ENCODE measurements at regions not wholly inside any gene's neighbourhood (a gene's known extent, or its start where the extent isn't known, plus 50 kb on each side); places are given as distances from the start of the nearest gene placed in this dataset.
A peak's percentile ranks its signal among the peaks of the same experiment; 100 is the strongest.

GRCh38 chr6:166679566-166679965 lies 52.5 kb upstream of the RPS6KA2 start:
- no peak for TF ChIP-seq CTCF (IDR thresholded peaks at IDR 0.05)
- 95 to 97% methylated on average over 13 to 31 of the region's 31 CpGs for WGBS, 2 donors
- DNase-seq (peak in 1 of 2 donors; percentile 82), ATAC-seq (ENCODE audit: low FRiP score in 2 of 2) (no peak)
- H3K4me3 ChIP-seq, result no peak overlapping the region
- no peak overlapping the region for H3K27ac ChIP-seq
- no peaks in the 10 kb centered on the region for H3K27me3 ChIP-seq
- no peaks in the 10 kb centered on the region for H3K4me1 ChIP-seq
- H3K9me3 ChIP-seq, result no peaks in the 10 kb centered on the region
- H3K36me3 ChIP-seq, result no peaks in the 10 kb centered on the region

- WGBS, 2 donors, result 78 to 88% methylated on average over 10 of the region's 10 CpGs
- Histone ChIP-seq H3K4me3 (no peak overlapping the region), H3K36me3 (no peaks in the 10 kb centered on the region), H3K4me1 (peaks cover 0 to 4% (median 0%) of the 10 kb centered on the region in 4 donors), H3K27ac (no peak overlapping the region), H3K9me3 (no peaks in the 10 kb centered on the region), H3K27me3 (no peaks in the 10 kb centered on the region)
- TF ChIP-seq POLR2AphosphoS5 (IDR thresholded peaks at IDR 0.05) (no peak), CTCF (IDR thresholded peaks at IDR 0.05) (no peak), POLR2A (IDR thresholded peaks at IDR 0.05) (no peak), EP300 (IDR thresholded peaks at IDR 0.05) (no peak)
- DNase-seq, result no peak
- ATAC-seq (ENCODE audit: low FRiP score in 2 of 2), result no peak
Measured at GRCh38 chr6:166678426-166678825, 51.4 kb upstream of the RPS6KA2 start.

GRCh38 chr6:166677941-166678340 lies 50.9 kb upstream of the RPS6KA2 start:
- Histone ChIP-seq H3K36me3 (no peaks in the 10 kb centered on the region), H3K27ac (no peak overlapping the region), H3K4me1 (peaks cover 1 to 7% (median 2%) of the 10 kb centered on the region in 4 donors), H3K9me3 (no peaks in the 10 kb centered on the region), H3K27me3 (no peaks in the 10 kb centered on the region), H3K4me3 (no peak overlapping the region)
- TF ChIP-seq POLR2AphosphoS5 (IDR thresholded peaks at IDR 0.05), result no peak
- TF ChIP-seq CTCF (IDR thresholded peaks at IDR 0.05), result no peak
- TF ChIP-seq EP300 (IDR thresholded peaks at IDR 0.05), result no peak
- TF ChIP-seq POLR2A (IDR thresholded peaks at IDR 0.05), result no peak
- WGBS, 2 donors, result 90 to 92% methylated on average over 6 of the region's 6 CpGs
- ATAC-seq (ENCODE audit: low FRiP score in 2 of 2) (no peak), DNase-seq (no peak)

Data from upper lobe of left lung (tissue), 6 donors.